HEK293 (cell line): ENCODE measurements at regions not wholly inside any gene's neighbourhood (a gene's known extent, or its start where the extent isn't known, plus 50 kb on each side); places are given as distances from the start of the nearest gene placed in this dataset.

Source experiments
- OVOL3 ChIP-seq: fragments of 450-650 bp; formaldehyde crosslinking; IDR thresholded peaks from 2 replicates; pipeline ENCODE4 v1.5.1; 2016; ENCODE audit warnings: missing biosample characterization, missing genetic modification characterization
- ZFP69B ChIP-seq: fragments of 450-650 bp; formaldehyde crosslinking; IDR thresholded peaks from 2 replicates; pipeline ENCODE4 v1.5.1; 2016; ENCODE audit warnings: missing biosample characterization, missing genetic modification characterization
- TF ChIP-seq, protein P1 (sequence below): fragments of 450-650 bp; formaldehyde crosslinking; IDR thresholded peaks from 2 replicates; pipeline ENCODE4 v1.5.1; 2016; ENCODE audit warnings: missing biosample characterization, missing genetic modification characterization
- TF ChIP-seq, protein P2 (sequence below): fragments of 450-650 bp; formaldehyde crosslinking; IDR thresholded peaks from 2 replicates; pipeline ENCODE4 v1.5.1; 2016; ENCODE audit warnings: missing biosample characterization, missing genetic modification characterization

DNA sequence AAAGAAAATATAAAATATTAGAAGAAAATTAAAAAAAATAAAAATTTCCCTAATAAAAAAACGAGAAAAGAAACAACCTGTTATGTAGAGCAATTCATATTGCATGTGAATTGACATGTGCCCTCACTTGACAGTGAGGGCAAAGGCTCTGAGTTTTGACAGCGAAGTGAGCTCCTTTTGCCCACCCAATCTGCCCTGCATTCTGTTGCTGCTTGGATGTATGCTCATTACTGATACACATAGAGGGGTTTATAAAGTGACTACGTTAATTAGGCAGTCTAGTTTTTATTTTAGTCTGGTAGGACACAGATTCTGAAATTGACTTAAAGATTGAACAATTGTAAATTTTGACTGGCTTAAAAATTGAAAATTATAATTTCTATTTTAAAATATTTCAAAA lies 949.4 kb downstream of the TLE4 start:
- TF ChIP-seq, protein P1, sequence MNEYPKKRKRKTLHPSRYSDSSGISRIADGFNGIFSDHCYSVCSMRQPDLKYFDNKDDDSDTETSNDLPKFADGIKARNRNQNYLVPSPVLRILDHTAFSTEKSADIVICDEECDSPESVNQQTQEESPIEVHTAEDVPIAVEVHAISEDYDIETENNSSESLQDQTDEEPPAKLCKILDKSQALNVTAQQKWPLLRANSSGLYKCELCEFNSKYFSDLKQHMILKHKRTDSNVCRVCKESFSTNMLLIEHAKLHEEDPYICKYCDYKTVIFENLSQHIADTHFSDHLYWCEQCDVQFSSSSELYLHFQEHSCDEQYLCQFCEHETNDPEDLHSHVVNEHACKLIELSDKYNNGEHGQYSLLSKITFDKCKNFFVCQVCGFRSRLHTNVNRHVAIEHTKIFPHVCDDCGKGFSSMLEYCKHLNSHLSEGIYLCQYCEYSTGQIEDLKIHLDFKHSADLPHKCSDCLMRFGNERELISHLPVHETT (tag by site-specific recombination) = no peak
- TF ChIP-seq ZFP69B (tag by site-specific recombination) (no peak), OVOL3 (no peak)
- TF ChIP-seq, protein P2, sequence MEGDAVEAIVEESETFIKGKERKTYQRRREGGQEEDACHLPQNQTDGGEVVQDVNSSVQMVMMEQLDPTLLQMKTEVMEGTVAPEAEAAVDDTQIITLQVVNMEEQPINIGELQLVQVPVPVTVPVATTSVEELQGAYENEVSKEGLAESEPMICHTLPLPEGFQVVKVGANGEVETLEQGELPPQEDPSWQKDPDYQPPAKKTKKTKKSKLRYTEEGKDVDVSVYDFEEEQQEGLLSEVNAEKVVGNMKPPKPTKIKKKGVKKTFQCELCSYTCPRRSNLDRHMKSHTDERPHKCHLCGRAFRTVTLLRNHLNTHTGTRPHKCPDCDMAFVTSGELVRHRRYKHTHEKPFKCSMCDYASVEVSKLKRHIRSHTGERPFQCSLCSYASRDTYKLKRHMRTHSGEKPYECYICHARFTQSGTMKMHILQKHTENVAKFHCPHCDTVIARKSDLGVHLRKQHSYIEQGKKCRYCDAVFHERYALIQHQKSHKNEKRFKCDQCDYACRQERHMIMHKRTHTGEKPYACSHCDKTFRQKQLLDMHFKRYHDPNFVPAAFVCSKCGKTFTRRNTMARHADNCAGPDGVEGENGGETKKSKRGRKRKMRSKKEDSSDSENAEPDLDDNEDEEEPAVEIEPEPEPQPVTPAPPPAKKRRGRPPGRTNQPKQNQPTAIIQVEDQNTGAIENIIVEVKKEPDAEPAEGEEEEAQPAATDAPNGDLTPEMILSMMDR (tag by site-specific recombination) = no peak
